ENCODE measurements at regions not wholly inside any gene's neighbourhood (a gene's known extent, or its start where the extent isn't known, plus 50 kb on each side); places are given as distances from the start of the nearest gene placed in this dataset.
"Not testable (repeated sequence)": the region's sequence is repeated elsewhere in the genome, so short reads cannot be mapped to it uniquely, and the experiment has no call there.

GRCh38 chr6:140178520-140178919, 804.1 kb upstream of the CITED2 start:
- CTCF ChIA-PET, result no interaction called here
- Mint-ChIP-seq H3K36me3 (ENCODE audit: low read depth) (no peaks in the 10 kb centered on the region), H3K4me3 (no peak overlapping the region), H3K4me1 (no peaks in the 10 kb centered on the region), H3K27me3 (no peaks in the 10 kb centered on the region), H3K27ac (no peak overlapping the region), H3K9me3 (no peaks in the 10 kb centered on the region)
- no peak for DNase-seq
- POLR2A ChIA-PET, result interaction anchor here (0.6 kb wide), 1 partner anchor 11 kb away, joined by 3 read pairs; no protein-coding TSS in a partner anchor

DNA sequence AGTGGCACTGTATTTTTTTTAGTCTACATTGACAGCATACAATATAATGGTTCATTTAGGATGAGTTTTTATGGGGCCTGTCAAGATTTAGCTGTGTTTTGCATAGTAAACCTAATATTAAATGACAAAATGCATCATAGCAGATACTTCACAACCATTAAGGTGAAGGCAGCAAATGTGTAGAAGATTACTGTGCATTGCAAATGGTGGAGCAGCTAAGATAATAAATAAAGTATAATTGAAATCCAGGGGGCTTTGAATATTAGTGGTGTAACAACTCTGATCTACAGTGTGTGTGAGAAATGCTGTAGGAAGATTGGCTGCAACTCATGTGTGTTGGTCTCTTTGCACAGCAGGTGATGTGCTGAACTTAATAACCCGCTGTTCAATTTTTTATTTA, 801.9 kb upstream of the CITED2 start:
- Mint-ChIP-seq H3K4me1 (no peaks in the 10 kb centered on the region), H3K9me3 (peaks cover 1% of the 10 kb centered on the region), H3K27ac (no peak overlapping the region), H3K36me3 (ENCODE audit: low read depth) (no peaks in the 10 kb centered on the region), H3K27me3 (no peaks in the 10 kb centered on the region), H3K4me3 (no peak overlapping the region)
- no peak for DNase-seq
- ChIA-PET POLR2A (no interaction called here), CTCF (no interaction called here)

DNA sequence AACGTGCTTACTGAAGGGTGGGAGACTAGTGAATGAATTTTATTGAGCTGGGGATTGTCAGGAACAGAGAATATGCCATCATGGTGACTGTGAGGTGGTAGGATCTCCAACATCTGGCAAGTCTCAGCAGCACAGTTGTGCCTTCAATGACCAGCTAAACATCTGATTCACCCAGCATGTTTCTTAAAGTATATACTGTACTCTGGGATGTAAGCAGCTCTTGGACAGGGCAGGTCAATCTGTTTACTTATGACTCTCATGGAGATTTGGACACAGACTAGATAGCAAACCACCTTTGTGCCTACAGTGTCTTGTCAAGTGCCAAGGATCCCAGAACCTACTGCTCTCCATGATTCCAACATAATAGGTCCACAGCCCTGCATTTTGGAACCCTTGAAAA, 801.0 kb upstream of the CITED2 start:
- Mint-ChIP-seq H3K27ac (no peak overlapping the region), H3K27me3 (no peaks in the 10 kb centered on the region), H3K4me3 (no peak overlapping the region), H3K4me1 (no peaks in the 10 kb centered on the region), H3K36me3 (ENCODE audit: low read depth) (no peaks in the 10 kb centered on the region), H3K9me3 (peaks cover 1% of the 10 kb centered on the region)
- ChIA-PET CTCF (no interaction called here), POLR2A (no interaction called here)
- no peak for DNase-seq

GRCh38 chr6:140174524-140174923, 800.1 kb upstream of the CITED2 start:
- H3K27me3 Mint-ChIP-seq, result no peaks in the 10 kb centered on the region
- DNase-seq, result no peak
- ChIA-PET POLR2A (no interaction called here), CTCF (no interaction called here)
- H3K36me3 Mint-ChIP-seq (ENCODE audit: low read depth), result no peaks in the 10 kb centered on the region
- peaks cover 1% of the 10 kb centered on the region for H3K9me3 Mint-ChIP-seq
- H3K4me3 Mint-ChIP-seq, result no peak overlapping the region
- no peak overlapping the region for H3K27ac Mint-ChIP-seq
- no peaks in the 10 kb centered on the region for H3K4me1 Mint-ChIP-seq

GRCh38 chr6:140168365-140168764, 793.9 kb upstream of the CITED2 start:
- no peak overlapping the region for H3K27ac Mint-ChIP-seq
- POLR2A ChIA-PET, result no interaction called here
- DNase-seq, result no peak

DNA sequence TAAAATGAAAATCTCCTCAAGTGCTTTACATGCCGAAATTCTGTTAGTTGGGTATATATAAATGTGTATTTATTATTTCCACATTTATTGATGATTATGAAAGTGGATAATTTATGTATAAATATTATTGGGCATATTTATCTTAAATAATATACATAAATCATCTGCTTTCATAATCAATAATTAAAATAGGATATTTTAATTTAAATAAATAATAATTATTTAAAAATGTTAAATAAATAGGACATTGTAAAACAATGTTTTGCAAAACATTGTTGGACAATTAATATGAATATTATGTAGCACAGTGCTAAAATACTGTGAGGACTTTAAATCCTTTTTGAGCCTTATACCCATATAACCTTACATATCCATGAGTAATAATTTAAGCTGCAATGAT, 786.5 kb upstream of the CITED2 start:
- Mint-ChIP-seq H3K27ac (no peak overlapping the region), H3K4me3 (no peak overlapping the region), H3K36me3 (ENCODE audit: low read depth) (no peaks in the 10 kb centered on the region), H3K27me3 (no peaks in the 10 kb centered on the region), H3K9me3 (no peaks in the 10 kb centered on the region), H3K4me1 (no peaks in the 10 kb centered on the region)
- ChIA-PET CTCF (no interaction called here), POLR2A (no interaction called here)
- no peak for DNase-seq

More at GRCh38 chr6:140168365-140168764, 793.9 kb upstream of the CITED2 start:
- no peak overlapping the region for H3K4me3 Mint-ChIP-seq
- no peaks in the 10 kb centered on the region for H3K36me3 Mint-ChIP-seq (ENCODE audit: low read depth)
- peaks cover 1% of the 10 kb centered on the region for H3K9me3 Mint-ChIP-seq
- H3K27me3 Mint-ChIP-seq, result no peaks in the 10 kb centered on the region
- H3K4me1 Mint-ChIP-seq, result no peaks in the 10 kb centered on the region
- CTCF ChIA-PET, result no interaction called here

GRCh38 chr6:140160494-140160893, 786.0 kb upstream of the CITED2 start:
- H3K27ac Mint-ChIP-seq, result no peak overlapping the region
- no peaks in the 10 kb centered on the region for H3K9me3 Mint-ChIP-seq
- ChIA-PET POLR2A (no interaction called here), CTCF (no interaction called here)
- H3K4me3 Mint-ChIP-seq, result no peak overlapping the region
- H3K27me3 Mint-ChIP-seq, result no peaks in the 10 kb centered on the region
- no peaks in the 10 kb centered on the region for H3K4me1 Mint-ChIP-seq
- no peak for DNase-seq
- H3K36me3 Mint-ChIP-seq (ENCODE audit: low read depth), result no peaks in the 10 kb centered on the region

DNA sequence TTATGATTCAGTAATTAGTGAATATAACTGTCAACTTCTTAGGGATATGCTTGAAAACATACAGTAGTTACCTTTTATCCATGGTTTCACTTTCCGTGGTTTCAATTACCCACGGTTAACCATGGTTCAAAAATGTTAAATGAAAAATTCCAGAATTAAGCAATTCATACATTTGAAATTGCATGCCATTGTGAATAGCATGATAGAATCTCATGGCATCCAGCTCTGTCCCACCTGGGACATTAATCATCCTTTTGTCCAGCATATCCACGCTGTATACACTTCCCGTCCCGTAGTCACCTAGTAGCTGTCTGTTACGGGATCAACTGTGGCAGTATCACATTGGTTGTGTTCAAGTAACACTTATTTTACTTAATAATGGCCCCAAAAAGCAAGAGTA, 781.7 kb upstream of the CITED2 start:
- Mint-ChIP-seq H3K36me3 (ENCODE audit: low read depth) (no peaks in the 10 kb centered on the region), H3K9me3 (no peaks in the 10 kb centered on the region), H3K27me3 (no peaks in the 10 kb centered on the region), H3K27ac (no peak overlapping the region), H3K4me1 (no peaks in the 10 kb centered on the region), H3K4me3 (no peak overlapping the region)
- no peak for DNase-seq
- ChIA-PET CTCF (no interaction called here), POLR2A (no interaction called here)

GRCh38 chr6:140155451-140156126, 781.1 kb upstream of the CITED2 start:
- CTCF ChIA-PET, result no interaction called here
- POLR2A ChIA-PET, result no interaction called here
- no peaks in the 10 kb centered on the region for H3K36me3 Mint-ChIP-seq (ENCODE audit: low read depth)

GRCh38 chr6:140153703-140154102, 779.3 kb upstream of the CITED2 start:
- H3K4me3 Mint-ChIP-seq, result no peak overlapping the region
- no peaks in the 10 kb centered on the region for H3K36me3 Mint-ChIP-seq (ENCODE audit: low read depth)
- DNase-seq, result no peak
- H3K27ac Mint-ChIP-seq, result no peak overlapping the region
- no peaks in the 10 kb centered on the region for H3K27me3 Mint-ChIP-seq
- H3K4me1 Mint-ChIP-seq, result no peaks in the 10 kb centered on the region
- ChIA-PET POLR2A (no interaction called here), CTCF (no interaction called here)
- no peaks in the 10 kb centered on the region for H3K9me3 Mint-ChIP-seq

More at GRCh38 chr6:140155451-140156126, 781.1 kb upstream of the CITED2 start:
- H3K27me3 Mint-ChIP-seq, result no peaks in the 10 kb centered on the region
- no peaks in the 10 kb centered on the region for H3K4me1 Mint-ChIP-seq
- no peaks in the 10 kb centered on the region for H3K9me3 Mint-ChIP-seq
- H3K27ac Mint-ChIP-seq, result no peak overlapping the region
- no peak overlapping the region for H3K4me3 Mint-ChIP-seq
- DNase-seq, result no peak

DNA sequence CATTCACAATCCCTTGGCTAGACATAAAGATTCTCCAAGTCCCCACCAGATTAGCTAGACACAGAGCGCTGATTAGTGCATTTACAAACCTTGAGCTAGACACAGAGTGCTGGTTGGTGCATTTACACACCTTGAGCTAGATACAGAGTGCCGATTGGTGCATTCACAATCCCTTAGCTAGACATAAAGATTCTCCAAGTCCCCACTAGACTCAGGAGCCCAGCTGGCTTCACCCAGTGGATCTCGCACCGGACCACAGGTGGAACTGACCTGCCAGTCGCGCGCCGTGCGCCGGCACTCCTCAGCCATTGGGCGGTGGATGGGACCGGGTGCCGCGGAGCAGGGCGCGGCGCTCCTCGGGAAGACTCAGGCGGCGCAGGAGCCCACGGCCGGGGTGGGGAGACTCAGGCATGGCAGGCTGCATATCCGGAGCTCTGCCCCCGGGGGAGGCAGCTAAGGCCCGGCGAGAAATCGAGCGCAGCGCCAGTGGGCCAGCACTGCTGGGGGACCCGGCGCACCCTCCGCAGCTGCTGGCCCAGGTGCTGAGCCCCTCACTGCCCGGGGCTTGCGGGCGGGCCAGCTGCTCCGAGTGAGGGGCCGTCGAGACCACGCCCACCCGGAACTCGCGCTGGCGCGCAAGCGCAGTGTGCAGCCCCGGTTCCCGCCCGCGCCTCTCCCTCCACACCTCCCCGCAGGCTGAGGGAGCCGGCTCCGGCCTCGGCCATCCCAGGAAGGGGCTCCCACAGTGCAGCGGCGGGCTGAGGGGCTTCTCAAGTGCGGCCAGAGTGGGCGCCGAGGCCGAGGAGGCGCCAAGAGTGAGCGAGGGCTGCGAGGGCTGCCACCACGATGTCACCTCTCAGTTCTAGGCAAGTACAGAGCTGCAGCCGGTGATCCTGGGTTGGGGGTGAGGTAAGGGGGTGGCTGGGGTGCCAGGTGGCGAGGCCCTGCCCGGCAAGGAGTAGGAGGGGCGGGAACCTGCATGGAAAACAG, 773.7 kb upstream of the CITED2 start:
- POLR2A ChIA-PET; H3K27me3 Mint-ChIP-seq; H3K36me3 Mint-ChIP-seq (ENCODE audit: low read depth); CTCF ChIA-PET; H3K27ac Mint-ChIP-seq; H3K4me3 Mint-ChIP-seq; H3K9me3 Mint-ChIP-seq; H3K4me1 Mint-ChIP-seq; DNase-seq: not testable (repeated sequence)

DNA sequence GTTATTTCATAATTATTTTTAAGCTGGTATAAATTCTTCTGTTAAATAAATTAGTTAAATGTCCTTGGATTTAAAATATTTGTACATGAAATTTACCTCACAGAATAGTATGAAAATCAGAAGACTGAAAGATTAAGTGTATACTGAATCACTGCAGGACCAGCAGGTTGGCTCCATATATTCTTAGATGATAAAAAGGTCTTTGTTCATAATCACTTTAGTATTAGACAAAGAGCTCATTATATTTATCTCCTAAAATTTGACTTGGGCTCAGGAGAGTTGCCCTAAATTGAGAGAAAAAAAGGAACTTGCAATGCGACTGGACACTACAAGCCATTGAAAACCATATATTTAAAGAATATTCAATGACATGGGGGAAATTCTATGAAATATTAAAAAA, 766.4 kb upstream of the CITED2 start:
- POLR2A ChIA-PET, result no interaction called here
- no peak overlapping the region for H3K27ac Mint-ChIP-seq
- no peaks in the 10 kb centered on the region for H3K9me3 Mint-ChIP-seq
- H3K36me3 Mint-ChIP-seq (ENCODE audit: low read depth), result no peaks in the 10 kb centered on the region
- CTCF ChIA-PET, result no interaction called here
- no peaks in the 10 kb centered on the region for H3K4me1 Mint-ChIP-seq
- no peaks in the 10 kb centered on the region for H3K27me3 Mint-ChIP-seq
- no peak overlapping the region for H3K4me3 Mint-ChIP-seq
- no peak for DNase-seq

- Mint-ChIP-seq H3K27ac (no peak overlapping the region), H3K4me1 (no peaks in the 10 kb centered on the region), H3K4me3 (no peak overlapping the region), H3K36me3 (ENCODE audit: low read depth) (no peaks in the 10 kb centered on the region), H3K9me3 (no peaks in the 10 kb centered on the region), H3K27me3 (no peaks in the 10 kb centered on the region)
- ChIA-PET POLR2A (no interaction called here), CTCF (no interaction called here)
- DNase-seq, result no peak
Observed at GRCh38 chr6:140138311-140139010, 764.0 kb upstream of the CITED2 start.

Measured in activated CD4-positive, alpha-beta T cell treated with anti-CD3 and anti-CD28 coated beads, Interleukin-2, amount 10 ng/mL, durations not matched to agents 7 days and 5 days (primary cell).